ENCODE measurements at regions not wholly inside any gene's neighbourhood (a gene's known extent, or its start where the extent isn't known, plus 50 kb on each side); places are given as distances from the start of the nearest gene placed in this dataset.
"Not testable (repeated sequence)": the region's sequence is repeated elsewhere in the genome, so short reads cannot be mapped to it uniquely, and the experiment has no call there.

DNA sequence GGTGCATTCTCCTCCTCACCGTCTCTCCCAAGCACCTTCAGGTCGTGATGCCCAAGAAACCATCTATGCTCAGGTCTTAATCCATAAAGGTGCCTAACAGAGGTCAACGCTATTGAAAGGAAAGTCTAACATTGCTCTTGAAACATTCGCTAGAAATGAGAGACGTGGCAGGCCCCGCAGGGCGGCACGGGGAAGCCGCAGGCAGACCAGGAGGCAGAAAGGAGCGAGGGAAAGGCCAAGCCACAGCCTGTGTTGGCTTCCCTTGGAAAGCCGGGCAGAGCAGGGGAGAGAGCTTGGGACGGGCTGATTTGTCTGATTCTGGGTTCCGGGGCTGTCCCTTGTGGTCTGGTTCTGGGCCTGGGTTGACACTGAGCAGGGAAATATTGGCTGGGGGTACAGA, 192.8 kb upstream of the ZNG1E start:
- TF ChIP-seq, protein P1, sequence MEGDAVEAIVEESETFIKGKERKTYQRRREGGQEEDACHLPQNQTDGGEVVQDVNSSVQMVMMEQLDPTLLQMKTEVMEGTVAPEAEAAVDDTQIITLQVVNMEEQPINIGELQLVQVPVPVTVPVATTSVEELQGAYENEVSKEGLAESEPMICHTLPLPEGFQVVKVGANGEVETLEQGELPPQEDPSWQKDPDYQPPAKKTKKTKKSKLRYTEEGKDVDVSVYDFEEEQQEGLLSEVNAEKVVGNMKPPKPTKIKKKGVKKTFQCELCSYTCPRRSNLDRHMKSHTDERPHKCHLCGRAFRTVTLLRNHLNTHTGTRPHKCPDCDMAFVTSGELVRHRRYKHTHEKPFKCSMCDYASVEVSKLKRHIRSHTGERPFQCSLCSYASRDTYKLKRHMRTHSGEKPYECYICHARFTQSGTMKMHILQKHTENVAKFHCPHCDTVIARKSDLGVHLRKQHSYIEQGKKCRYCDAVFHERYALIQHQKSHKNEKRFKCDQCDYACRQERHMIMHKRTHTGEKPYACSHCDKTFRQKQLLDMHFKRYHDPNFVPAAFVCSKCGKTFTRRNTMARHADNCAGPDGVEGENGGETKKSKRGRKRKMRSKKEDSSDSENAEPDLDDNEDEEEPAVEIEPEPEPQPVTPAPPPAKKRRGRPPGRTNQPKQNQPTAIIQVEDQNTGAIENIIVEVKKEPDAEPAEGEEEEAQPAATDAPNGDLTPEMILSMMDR (conservative IDR thresholded peaks at IDR 0.05; ENCODE audit: low read length): not testable (repeated sequence)
- TF ChIP-seq EZH2phosphoT487 (IDR thresholded peaks at IDR 0.05; ENCODE audit: borderline replicate concordance, low read depth, low read length): not testable (repeated sequence)

Measured in OCI-LY7 (cell line).